Omental fat pad (tissue), 3 donors: ENCODE measurements at regions not wholly inside any gene's neighbourhood (a gene's known extent, or its start where the extent isn't known, plus 50 kb on each side); places are given as distances from the start of the nearest gene placed in this dataset.

Experiments
- ATAC-seq: fragments of 150-250 bp; one replicate; pipeline ENCODE4 v1.9.1; 2016; ENCODE audit warnings: mild to moderate bottlenecking, moderate library complexity; ENCODE audit not compliant: low FRiP score
- DNase-seq: peaks from one replicate; pipeline ENCODE4 v3.0.0-alpha.2; 2019; ENCODE audit warnings: low spot score
- TF ChIP-seq, protein P1 (sequence below), 3 donors: fragments of 450-650 bp; IDR thresholded peaks; one replicate each; pipeline ENCODE4 v1.5.1; 2016 to 2017; ENCODE audit warnings: antibody characterized with exemption in 3 of 3, mild to moderate bottlenecking in 3 of 3, moderate library complexity in 2 of 3

DNA sequence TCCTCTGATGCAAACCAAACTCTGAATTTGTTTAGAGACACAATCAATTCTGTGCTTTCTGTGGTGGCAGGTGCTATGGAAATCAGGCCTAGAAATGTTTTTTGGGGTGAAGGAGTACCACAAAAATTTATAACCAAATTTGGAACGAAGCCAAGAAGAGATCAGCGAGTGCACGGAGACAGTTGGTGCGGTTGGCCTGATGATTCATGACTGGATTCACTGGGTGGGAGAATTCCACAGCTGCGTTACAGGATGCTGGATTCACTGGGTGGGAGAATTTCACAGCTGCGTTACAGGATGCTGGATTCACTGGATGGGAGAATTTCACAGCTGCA lies 135.6 kb upstream of the IRX4 start:
- ATAC-seq (no peak), DNase-seq (no peak)
- TF ChIP-seq, protein P1, sequence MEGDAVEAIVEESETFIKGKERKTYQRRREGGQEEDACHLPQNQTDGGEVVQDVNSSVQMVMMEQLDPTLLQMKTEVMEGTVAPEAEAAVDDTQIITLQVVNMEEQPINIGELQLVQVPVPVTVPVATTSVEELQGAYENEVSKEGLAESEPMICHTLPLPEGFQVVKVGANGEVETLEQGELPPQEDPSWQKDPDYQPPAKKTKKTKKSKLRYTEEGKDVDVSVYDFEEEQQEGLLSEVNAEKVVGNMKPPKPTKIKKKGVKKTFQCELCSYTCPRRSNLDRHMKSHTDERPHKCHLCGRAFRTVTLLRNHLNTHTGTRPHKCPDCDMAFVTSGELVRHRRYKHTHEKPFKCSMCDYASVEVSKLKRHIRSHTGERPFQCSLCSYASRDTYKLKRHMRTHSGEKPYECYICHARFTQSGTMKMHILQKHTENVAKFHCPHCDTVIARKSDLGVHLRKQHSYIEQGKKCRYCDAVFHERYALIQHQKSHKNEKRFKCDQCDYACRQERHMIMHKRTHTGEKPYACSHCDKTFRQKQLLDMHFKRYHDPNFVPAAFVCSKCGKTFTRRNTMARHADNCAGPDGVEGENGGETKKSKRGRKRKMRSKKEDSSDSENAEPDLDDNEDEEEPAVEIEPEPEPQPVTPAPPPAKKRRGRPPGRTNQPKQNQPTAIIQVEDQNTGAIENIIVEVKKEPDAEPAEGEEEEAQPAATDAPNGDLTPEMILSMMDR (IDR thresholded peaks at IDR 0.05): no peak

DNA sequence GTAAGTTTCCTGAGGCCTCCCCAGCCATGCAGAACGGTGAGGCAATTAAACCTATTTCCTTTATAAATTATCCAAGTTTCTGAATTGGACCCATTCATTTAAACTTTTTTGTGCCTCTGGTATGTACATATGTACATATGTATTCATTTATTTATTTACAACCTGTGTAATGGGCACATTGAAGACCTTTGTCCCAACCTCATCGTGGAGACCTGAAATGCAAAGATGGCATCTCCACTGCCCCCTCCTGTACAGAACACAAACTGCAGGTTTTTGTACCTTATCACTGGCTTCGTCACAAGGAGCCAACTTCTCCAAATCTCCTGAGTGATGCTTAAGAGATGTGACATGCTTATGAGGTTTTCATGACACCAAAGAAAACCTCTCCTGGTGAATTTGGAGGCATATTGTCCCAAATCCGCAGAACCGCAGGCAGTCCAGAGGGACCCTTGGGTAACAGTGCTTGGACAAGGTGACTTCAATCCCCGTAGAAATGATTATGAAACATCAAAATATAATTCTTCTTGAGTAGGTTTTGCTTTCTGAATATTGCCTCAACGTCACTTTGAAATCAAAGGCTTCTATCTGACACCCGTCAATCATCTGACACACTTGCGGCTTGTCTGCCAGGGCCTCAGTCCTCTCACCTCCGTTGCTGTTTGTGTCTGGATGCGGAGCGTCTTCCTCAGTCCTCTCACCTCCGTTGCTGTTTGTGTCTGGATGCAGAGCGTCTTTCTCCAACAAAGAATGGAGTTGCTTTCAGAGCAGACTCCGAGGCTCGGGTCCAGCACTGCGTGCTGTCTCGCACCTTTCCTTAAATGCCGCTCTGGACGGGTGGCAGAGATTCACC lies 135.0 kb upstream of the IRX4 start:
- no peak for ATAC-seq

DNA sequence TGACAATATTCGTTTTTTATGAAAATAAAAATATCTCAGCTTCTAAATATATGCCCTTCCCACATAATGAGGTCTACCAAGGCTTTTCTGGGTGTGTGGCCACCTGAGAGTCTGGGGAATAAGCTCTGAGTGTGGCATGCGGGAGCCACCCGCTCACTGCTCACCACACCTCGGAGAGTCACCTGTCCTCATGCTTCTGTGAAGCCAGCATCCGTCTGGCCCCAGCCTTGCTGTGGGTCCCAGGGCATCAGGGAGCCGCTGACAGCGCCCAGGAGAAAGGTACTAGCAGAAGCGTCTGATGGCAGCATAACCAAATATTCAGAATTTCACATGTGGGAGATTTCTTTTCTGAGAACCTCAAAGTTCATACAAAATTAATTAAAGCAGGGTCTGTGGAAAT lies 133.2 kb upstream of the IRX4 start:
- no peak for ATAC-seq
- TF ChIP-seq, protein P1 (IDR thresholded peaks at IDR 0.05): no peak
- no peak for DNase-seq

More for the DNA sequence above, 135.0 kb upstream of the IRX4 start:
- DNase-seq: no peak
- TF ChIP-seq, protein P1 (IDR thresholded peaks at IDR 0.05): no peak

DNA sequence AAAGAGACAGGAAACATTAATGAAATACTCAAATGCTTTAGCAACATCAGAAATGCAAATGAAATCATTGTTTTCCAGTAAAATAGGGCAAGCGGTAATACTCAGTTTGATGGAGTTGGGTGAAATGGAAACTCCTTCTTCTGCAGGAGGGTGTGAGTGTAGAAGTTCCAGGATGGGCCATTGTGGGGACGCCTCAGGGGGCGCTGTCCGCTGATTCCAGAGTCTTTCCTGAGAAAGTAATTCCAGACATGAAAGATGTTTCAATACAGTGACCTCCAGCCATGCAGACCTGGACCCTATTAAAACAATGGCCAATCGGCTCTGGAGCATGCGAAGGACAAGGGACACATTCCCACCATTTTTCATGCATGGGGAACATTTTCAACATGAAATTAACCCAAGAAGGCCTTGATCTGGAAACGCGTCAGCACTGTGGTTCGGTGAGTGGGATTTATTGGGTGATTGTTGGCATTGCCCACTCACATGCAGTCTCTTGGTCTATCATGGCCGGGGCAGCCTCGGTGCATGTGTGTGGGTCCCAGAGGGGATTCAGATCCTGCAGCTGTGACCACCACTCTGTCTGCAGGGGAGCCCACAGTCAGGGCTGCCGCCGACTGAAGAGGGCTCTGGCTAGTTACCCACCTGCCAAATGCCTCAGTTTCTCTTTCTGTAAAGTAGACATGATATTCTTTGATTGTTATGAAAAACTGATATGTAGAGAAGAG lies 132.6 kb upstream of the IRX4 start:
- ATAC-seq: no peak
- no peak for DNase-seq
- TF ChIP-seq, protein P1 (IDR thresholded peaks at IDR 0.05): no peak

DNA sequence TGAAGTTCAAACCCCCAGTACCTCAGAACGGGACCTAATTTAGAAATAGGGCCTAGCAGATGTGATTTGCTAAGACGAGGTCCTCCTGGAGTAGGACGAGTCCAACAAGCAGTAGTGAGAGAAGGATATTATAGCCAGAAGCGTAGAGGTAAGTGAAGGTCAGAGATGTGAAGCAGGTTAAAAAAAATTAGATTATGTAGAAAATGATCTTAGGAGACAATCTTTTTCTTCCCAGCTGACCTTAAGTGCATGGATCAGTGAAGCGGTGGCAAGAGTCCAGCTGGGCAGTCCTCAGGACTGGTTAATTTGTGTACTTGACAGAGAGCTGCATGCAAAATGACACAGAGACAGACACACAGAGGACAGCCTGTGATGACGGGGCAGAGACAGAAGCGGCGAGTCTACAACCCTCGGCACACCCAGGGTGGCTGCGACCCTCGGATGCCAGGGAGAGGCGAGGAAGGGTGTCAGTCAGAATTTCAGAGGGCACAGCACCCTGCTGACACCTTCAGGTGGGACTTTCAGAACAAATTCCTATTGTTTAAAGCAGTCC lies 131.4 kb upstream of the IRX4 start:
- ATAC-seq (no peak), DNase-seq (no peak)
- TF ChIP-seq, protein P1 (IDR thresholded peaks at IDR 0.05): no peak

DNA sequence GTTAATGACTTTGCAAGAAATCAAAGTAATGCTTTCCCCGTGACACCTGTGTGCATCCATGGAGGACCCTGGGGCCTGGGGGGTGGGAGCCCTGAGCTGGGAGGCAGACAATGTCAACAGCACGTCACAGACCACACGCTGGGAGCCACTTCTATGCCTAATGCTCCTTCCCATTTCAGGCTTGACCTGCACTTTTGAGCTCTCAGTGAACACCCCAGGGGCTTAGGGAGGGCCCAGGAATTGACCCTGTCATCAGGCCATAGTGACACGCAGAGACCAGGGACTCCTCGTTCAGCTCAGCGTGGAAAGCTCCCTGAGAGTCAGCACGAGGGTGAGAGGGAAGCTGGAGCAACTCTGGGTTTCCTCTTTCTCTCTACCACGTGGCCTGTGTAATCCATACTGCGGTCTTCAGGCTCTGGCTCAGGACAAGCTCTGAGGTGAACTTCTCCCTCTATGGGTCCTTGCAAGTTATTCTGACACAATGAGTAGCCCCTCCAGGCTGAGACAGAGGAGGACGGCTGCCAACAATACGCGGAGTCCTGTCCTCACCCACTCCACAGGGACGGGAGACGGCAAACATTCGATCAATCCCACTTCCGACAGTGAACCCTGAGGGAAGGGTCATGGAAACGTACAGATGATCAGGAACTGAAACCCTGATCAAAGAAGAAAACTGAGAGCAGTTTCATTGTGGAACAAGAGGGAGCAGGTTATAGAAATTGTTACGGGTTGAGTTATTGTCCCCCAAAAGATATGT lies 130.8 kb upstream of the IRX4 start:
- DNase-seq: no peak
- TF ChIP-seq, protein P1 (IDR thresholded peaks at IDR 0.05): no peak
- no peak for ATAC-seq
